Hematopoietic multipotent progenitor cell (in vitro differentiated cells): ENCODE measurements at regions not wholly inside any gene's neighbourhood (a gene's known extent, or its start where the extent isn't known, plus 50 kb on each side); places are given as distances from the start of the nearest gene placed in this dataset.
A peak's percentile ranks its signal among the peaks of the same experiment; 100 is the strongest.
"Not testable (repeated sequence)": the region's sequence is repeated elsewhere in the genome, so short reads cannot be mapped to it uniquely, and the experiment has no call there.

Experiments
- DNase-seq, 3 donors: peaks; one replicate each; pipeline ENCODE4 v3.0.0-alpha.2; 2011 to 2015; ENCODE audit warnings: low read depth in 2 of 3, low spot score in 2 of 3

DNA sequence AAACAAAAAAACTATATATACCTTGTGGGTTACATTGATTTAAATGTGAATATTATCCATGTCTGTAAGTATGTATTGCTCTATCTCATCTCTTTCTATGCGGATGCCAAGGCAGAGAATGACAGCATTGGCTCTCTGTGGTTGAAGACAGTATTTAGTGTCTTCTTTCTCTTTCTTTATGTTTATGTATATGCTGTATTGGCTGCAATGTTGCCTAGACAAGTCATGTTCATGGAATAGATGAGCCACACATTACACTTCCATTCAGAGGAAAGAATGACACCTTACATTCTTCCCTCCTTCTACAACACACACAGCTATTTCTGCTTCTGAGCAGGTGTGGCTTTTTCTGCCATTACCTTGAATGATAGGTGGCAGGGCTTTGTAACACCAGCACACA, 639.4 kb upstream of the MIR17HG start:
- DNase-seq: no peak

DNA sequence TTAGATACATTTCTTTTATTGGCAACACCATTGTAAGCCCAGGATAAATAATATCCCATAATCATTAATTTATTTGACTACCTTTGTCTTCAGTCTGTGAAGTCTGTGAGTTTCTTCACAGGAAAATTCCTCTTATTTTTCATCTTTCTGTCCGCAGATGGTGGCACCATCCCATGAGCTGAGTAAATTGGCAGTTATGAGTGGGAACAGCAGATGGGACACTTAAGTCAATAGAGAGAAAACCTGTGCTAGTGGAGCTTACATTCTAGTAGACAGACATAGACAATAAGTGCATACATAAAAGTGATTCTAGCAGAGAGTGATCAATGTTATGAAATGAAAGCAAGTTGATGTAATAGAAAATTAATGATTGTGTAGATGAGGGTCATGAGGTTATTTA, 638.2 kb upstream of the MIR17HG start:
- no peak for DNase-seq

DNA sequence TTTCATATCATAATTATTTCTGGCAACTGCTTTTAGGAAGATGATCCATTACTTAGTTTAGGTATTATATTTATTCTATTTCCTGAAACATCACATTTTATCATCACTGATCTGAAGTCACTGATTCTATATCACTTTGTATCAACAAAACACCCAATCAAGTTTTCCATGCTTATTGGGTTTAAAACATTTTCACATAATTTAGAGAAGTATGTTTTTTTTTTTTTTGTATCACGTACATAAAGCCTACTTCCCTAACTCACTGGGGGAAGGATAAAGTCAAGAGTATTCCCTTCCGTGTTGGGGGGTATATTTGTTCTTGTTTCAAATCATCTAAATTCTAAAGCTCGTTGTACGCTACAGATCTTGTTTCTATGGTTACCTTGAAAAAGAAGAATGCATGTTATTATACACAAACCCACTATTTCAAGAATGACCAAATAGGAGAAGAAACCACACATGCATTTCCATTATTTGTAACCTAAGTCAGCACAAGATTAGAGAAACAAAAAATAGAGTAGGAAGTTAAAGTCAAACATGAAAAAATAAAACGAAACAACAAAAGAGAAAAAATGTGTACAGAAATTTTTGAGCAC, 637.2 kb upstream of the MIR17HG start:
- DNase-seq: no peak

DNA sequence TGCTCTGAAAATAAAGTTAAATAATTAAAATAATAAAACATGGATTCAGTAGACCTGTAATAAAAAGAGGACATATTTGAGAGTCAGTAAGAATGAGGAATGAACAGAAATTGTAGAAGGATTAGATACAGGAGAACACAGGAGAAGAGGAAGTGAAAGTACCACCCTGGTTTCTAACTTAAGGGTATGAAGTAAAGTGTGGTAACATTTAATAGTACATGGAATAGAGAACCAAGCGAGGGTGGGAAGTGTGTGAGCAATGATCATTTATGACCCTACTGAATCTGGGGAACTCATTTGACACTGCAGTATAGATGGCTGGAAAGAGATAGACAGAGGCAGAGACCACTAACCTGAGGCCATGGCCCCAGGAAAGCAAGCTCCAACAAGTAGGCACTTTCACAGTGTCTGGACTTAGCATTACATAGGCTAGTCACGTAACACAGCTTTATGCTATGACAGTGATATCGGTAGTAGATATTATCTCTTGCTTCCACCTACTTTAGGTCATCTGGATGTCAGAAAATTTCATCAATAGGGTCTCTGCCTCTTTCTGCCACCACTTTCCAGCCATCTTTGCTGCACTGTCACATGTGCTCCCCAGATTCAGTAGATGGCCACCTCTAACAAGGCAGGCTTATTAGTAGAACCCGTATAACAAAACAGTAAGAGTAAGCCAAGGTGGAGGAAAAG, 633.9 kb upstream of the MIR17HG start:
- DNase-seq: no peak

DNA sequence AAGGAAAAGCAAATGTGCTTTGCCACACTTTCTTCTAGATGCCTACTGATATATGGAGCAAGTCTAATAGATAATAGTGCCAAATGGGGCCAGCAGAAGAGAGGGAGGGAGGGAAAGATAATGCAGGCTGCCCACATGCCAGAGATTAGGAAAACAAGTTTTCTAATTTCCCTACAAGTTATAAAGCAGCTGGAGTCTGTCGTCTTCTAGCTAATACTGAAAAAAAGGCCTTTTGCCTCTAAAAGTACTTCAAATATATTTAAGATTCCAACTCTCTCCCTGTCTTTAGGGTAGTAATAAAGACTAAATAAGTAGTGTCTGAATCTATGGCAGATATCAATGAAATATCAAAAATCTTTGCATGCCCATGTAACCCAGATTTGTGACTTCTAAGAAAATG, 632.0 kb upstream of the MIR17HG start:
- DNase-seq: no peak

DNA sequence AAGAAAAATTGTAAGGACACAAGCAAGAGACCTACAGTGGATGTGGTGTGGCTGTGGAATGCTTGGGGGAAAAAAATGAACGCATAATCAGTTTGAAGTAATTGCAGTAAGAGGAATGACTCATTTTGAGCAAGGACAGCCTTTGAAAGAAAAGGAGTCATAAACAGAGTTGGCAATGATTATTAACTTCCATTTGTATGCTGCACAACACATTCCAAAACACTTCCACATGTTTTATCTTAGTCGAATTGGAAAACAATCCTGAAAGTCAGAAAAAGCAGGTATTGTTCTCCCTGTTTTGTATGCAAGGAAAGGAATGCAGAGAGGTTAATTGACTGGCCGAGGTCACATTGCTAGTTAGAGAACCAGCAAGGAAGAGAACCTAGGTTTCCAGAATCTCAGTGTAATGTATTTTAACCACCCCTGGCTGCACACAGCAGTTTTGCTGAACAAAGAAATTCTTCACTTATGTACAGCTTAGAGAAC, 630.0 kb upstream of the MIR17HG start:
- DNase-seq: no peak

DNA sequence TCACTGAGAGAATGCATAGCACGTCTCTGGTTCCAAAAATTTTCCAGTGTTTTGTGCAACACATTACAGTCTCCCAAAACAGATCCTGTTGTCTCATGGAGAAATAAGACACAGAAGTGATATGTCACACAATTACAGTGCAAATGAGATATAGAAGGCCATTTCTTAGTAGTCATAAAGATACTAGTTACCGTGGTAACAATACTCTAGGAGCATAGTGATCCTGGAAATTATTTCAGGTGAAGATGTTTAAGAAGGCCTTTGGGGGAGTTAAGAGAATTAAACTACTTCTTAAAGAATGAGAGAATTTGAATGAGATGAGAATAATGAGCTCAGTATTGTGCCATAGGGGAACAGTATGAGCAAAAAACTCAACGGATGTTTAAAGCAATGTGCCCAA, 628.0 kb upstream of the MIR17HG start:
- DNase-seq: no peak

DNA sequence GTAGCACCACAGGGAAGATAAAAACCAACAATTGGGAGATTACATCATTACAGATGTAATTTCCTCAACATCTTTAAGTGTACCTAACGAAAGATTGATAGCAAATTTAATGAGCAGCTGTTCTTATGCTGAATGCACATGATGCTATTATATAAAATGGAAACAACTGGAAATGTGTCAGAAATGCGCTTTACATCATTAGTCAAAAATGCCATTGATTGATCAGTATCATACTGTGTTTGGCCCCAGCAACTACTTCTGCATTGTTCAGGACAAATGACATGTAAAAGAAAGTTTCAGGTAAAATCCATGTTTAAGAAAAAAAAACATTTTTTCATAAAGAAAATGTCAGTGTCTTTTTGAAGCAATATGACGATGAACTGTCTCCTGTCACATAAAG, 625.5 kb upstream of the MIR17HG start:
- DNase-seq: no peak

DNA sequence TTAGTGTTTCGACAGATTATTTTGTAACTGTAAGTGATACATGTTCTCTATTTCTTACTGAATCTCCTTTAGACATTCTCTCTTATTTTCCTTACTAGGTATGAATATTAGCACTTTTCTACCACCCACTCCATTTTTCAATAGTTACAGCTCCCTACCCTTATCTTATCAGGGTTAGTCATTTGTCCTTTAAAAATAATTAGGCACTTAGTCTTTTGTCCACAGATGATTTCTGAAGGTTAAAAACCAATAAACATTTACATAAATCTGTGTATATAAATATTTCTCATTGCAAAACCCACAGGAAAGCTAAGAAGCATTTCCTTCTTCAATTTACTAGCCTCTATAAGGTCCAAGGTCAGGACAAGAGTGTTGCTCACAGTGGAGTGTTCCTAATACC, 624.1 kb upstream of the MIR17HG start:
- DNase-seq: no peak

DNA sequence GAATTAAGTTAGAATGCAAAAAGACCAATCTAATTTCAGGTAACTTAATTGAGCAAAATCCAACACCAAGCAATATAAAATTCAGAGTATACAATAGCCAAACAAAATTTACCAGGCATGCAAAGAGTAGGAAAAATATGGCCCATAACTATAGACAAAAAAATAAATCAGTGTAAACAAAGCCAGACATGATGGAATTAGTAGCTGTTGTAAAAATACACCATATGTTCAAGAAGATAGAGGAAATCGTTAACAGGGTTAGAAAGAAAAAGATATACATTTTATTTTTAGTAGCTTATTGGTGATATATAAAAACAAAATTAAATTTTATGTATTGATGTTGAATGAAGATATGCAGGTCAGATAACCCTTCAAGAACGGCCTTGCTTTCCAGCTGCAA, 621.1 kb upstream of the MIR17HG start:
- DNase-seq: no peak

DNA sequence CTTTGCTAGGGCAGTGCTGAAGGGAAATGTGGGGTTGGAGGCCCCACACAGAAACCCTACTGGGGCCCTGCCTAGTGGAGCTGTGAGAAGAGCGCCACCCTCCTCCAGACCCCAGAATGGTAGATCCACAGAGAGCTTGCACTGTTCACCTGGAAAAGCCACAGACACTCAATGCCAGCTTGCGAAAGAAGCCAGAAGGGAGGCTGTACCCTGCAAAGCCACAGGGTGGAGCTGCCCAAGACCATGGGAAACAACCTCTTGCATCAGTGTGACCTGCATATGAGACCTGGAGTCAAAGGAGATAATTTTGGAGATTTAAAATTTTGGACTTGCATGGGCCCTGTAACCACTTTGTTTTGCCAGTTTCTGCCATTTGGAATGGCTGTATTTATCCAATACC, 615.4 kb upstream of the MIR17HG start:
- no peak for DNase-seq

DNA sequence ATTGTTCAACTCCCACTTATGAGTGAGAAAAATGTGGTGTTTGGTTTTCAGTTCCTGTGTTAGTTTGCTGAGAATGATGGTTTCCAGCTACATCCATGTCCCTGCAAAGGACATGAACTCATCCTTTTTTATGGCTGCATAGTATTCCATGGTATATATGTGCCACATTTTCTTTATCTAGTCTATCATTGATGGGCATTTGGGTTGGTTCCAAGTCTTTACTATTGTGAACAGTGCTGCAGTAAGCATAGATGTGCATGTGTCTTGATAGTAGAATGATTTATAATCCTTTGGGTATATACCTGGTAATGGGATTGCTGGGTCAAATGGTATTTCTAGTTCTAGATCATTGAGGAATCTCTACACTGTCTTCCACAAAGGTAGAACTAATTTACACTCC, 613.0 kb upstream of the MIR17HG start:
- DNase-seq: not testable (repeated sequence)

DNA sequence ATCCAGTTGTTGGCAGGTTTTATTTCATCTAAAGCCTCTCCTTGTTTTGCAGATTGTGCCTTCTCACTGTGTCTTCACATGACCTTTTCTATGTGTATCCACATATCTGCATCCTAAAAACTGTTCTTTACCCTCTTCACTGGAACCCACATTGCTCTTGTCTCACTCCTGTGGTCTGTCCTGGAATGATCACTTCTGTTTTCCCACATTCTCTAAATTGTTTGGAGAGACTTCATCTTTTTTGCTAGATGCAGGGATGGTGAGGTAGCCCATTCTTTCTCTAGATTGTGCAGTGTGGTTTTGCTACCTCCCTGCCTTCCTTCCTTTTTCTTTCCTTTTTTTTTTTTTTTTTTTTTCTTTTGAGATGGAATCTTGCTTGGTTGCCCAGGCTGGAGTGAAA, 608.6 kb upstream of the MIR17HG start:
- DNase-seq: no peak

DNA sequence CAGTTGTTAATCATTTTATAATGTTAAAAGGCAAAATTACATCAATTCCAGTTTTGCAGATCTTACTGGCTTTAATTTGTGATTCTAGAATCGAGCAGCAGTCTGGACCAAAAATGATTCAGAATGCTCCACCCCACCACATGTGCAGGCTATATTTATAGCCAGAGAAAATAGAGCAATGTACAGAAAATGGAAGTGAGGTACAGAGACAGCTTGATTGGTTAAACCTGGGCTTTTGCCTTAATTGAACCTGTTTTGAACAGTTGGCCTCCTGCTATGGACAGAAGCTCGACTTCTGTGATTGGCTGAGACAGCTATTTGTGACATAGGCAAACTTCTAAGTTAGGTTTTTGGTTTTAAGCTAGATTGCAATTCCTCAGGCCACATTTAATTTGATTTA, 607.4 kb upstream of the MIR17HG start:
- no peak for DNase-seq

DNA sequence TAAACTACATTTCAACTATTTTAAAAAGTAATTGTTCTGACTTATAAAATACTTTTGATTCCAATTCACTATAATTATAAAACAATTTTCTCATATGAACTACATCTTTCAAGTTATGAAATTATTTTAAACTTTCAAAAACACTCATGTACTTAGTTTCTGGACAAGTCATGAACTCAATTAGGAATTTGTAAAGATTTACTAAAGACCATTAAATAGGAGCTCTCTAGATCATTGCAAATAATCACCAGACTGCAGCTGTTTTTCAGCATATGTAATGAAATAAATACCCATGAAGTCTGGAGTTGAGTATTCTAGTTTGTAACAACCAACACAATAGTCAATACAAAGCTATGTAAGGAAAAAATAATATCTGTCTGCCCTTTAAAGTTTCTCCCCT, 605.1 kb upstream of the MIR17HG start:
- no peak for DNase-seq

DNA sequence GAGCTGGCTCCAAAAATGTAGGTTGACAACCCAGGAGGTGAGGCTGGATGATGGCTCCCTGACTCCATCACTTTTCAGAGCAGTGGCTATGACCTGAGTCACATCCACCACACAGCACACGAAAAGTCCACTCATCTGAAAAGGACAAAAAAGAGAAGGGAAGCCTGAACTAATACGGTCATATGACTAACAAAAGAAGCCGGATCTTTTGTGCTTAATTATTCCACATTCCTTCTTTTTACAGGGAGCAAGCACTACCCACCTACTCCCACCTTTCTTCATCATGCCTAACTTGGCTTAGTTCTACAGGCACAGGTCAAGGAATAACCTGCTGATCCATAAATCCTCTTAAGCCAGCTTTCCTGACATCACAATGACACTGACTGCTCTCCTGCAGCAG, 601.3 kb upstream of the MIR17HG start:
- DNase-seq: no peak

DNA sequence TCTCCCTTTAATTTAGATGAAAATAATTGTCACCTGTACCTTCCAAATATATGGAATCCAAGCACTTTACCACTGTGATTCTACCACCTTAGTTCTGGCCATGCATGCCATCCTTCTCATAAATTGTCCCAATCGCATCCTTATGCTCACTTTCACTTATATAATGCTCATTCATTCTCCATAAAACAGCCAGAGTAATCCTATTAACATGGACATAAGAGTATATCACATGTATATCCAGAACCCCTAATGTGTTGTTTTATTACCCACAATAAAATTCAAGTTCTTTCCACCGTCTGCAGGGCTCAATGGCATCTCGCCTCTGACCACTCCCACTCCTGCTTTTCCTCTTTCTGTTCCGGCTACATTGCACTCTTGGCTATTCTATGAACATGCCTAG, 597.5 kb upstream of the MIR17HG start:
- no peak for DNase-seq

DNA sequence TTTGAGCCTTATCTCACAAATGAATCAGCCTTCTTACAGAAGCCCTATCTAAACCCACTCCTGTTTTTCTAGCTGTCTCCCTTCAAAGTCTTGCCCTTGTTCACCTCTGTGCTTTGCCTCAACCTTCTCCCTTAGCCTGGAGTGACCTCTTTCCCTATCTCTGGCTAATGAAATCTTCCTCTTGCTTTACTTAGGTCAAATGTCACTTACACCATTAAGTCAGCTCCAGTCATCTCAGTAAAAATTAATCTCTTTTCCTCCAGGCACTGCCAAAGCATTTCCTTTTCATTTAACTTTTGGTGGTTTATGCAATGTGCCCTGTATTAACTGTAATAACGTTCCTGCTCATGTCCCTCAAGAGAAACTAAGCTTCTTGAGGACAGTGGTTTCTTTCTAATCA, 596.5 kb upstream of the MIR17HG start:
- peak in 1 of 3 donors; percentile 46 for DNase-seq

DNA sequence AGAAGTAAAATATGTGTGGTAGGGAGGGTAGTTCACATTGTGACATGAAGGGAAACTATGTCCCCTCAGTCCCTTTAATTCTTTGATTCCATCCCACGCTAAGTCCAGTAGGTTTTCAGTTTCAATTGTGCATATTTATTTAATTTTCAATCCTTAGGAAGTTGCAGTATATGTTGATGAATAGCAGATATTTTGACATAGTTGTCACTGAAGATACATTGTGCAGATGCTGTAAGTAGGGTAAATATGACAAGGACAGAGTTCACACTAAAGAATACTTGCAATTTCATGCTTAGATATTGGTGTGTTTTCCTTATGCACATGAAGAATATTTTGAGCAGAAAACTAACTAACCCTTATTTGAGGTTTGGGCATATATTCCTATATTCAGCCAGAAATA, 595.4 kb upstream of the MIR17HG start:
- DNase-seq: no peak

DNA sequence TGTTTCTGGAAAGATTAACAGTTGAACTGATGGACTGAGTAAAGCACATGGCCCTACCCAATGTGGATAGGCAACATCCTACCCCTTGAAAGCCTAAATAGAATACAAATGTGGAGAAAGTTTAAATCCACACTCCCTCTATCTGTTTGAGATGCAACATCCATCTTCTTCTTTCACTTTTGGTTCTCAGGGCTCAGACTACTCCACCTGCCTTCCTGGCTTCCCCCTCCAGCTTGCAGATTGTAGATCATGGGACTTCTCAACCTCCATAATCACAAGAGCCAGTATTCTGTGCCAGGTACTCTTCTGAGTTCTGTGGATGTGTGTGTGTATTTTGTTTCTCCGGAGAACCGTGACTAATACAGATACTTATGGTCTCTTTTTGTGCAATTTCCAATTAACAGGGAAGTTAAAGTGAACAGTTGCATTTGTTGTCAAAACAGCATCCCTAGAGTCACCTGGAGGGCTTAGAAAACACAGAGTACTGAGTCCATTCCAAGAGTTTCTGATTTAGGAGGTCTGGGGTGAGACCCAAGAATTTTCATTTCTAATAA, 590.3 kb upstream of the MIR17HG start:
- DNase-seq: no peak

DNA sequence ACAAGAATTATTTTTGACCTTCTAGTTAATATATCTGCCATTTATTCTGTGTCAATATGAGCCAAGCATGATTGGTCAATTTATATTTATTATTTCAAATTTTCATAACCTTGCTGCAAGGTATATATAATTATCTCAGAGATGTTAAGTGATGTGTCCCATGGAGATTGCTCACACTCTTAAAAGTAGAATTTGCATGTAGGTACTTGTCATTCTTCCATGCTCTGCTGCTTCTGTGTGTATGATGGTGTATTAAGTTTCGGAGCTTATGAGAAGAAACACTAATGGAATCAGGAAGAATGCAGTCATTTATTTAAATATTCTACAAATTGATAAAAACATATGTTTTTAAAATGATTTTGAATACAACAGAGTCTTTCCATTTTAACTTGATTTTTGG, 586.8 kb upstream of the MIR17HG start:
- no peak for DNase-seq

DNA sequence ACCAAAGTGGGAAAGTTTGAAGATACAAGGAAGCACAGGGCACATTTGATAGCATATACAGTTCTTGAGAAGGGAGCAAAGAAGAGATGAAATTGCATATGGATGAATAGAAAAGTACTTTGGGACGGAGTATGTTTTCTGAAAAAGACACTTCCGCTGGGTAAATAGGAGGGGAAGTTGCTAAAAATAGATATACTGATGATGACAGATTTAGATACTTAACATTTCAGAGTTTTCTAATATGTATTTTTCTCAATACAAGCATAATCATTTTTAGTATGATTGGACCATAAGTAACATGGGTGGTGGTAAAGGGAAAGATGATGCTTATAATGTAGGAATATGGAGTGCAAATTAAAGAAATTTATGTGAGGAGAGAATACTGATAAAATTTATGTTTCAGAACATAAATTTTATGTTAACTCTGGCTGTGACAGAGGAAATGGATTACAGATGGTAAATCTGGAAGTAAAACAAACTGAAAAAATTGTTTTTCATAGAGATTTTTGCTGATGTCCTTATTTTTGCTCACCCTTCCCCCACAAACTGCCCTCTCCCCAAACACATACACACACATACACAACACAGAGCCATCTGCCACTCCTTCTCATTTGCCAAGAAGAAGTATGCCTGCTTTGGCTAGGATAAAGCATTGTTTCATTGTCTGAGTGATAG, 583.9 kb upstream of the MIR17HG start:
- peak in 2 of 3 donors; percentile 2 to 63 for DNase-seq
